GM21737 (cell line): ENCODE measurements at regions not wholly inside any gene's neighbourhood (a gene's known extent, or its start where the extent isn't known, plus 50 kb on each side); places are given as distances from the start of the nearest gene placed in this dataset.

ENCODE experiments used
- ATAC-seq: cut with Tn5 transposase; IDR thresholded peaks from one replicate; pipeline ENCODE4 v1.9.1; 2021; ENCODE audit warnings: mild to moderate bottlenecking, moderate library complexity; ENCODE audit not compliant: unreplicated experiment

- ATAC-seq, result no peak
These were observed 599.9 kb downstream of the METTL15 start for GRCh38 chr11:28708075-28708474.

DNA sequence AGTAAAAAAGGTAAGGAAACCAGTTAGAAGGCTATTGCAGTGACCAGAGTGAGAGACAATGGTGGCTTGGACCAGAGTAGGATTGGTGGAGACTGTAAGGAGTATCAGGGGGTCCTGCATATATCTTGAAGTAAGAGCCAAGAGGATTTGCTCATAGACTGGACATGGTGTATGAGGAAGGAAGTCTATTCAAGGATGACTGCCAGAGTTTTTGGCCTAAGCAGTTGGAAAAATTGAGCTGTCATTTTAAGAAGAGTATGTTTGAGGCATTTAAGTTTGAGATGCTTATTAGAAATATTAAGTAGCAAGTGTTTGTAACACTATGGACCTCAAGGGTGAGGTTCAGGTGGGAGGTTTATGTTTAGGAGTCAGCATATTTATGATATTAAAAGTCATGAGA is 596.6 kb downstream of the METTL15 start:
- ATAC-seq, result no peak

GRCh38 chr11:28703371-28703770 is 595.2 kb downstream of the METTL15 start:
- ATAC-seq, result no peak

DNA sequence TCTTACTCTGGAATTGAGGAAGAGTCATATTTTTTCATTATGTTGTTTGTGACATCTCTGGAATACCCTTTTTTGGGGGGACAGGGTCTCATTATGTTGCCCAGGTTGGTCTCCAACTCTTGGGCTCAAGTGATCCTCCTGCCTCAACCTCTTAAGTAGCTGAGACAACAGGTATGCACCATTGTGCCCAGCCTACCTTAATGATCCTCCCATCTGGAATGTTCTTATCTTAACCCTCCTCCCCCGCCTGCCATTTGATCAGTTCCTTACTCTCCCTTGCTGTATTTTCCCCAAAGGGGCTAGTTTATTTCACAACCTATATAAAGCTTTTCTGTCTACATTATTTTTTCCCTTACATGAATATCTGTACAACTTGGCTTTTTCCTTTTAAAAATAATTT is 594.7 kb downstream of the METTL15 start:
- ATAC-seq, result no peak

DNA sequence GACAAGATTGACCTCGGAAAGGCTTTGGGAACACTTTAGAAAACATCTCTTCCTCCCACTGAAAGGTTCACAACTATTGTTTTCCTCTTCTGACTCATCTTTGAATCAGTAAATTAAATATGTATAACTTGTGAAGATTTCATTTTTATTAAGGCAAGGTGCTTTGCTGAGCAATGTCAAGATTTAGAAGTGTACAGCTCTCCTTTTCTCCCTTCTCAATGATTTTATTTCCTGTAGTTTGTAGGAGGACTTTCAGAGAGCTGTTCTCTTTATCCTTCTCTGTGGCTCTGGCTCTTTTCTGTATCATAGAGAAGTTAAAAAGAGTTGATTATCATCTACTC is 594.2 kb downstream of the METTL15 start:
- ATAC-seq, result no peak

- ATAC-seq, result no peak
These were observed 593.7 kb downstream of the METTL15 start for GRCh38 chr11:28701760-28702449.

DNA sequence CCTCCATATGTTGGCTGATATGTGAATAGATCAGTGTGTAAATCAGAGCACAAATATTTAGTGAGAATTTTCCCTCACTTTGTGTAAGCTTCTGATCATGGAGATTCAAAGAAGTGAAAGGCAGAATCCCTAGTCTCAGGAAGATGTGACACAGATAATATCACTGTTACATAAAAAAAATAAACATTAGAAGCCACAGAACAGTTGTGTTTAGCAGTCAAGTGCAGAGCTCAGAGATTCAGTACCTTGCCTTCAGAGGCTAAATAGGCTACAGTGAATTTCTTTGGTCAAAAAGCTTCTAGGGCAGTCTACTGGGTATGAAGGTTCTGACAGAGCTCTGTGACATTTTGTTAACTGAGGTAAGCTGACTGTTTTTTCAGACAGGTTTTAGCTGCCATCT is 591.5 kb downstream of the METTL15 start:
- ATAC-seq, result no peak

DNA sequence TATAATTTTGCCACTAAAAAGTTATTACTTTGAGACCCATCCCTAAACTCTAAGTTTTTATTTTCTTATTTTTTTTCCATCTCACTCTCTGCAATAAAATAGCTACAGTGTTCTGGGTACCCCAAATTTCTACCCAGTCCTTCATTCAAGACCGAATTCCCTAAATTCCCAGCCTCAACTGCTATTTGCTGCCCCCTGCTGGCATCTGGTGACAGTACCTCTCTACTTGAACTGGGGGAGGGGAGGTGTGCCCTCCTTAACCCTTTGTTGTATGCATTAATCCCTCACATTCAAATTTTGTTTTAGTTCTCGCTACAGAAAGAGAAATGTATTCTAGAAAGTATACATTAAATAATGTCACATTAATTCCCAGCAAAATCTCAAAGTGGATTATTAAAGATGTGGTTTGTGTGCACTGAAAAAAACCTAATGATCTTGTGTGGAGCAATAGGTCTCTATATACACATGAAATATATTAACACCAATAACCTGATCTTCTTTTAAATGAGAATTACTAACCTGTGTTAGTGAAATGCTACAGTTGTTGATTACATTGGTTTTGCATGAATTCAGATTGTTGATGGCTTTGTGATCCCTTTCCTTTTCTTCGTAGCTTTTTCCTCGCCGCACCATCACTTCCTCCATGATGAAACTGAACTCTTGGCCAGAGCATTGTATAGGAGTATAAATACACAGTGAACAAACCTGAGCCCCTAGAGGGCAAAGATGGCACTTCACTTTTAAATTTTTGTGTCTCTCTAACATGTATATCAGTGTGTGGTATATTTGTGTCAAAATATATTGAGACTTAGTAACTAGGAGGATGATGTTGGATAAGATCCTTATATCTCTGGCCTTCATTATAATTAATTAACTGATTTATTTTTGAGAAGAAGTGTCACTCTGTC is 590.0 kb downstream of the METTL15 start:
- ATAC-seq, result no peak

DNA sequence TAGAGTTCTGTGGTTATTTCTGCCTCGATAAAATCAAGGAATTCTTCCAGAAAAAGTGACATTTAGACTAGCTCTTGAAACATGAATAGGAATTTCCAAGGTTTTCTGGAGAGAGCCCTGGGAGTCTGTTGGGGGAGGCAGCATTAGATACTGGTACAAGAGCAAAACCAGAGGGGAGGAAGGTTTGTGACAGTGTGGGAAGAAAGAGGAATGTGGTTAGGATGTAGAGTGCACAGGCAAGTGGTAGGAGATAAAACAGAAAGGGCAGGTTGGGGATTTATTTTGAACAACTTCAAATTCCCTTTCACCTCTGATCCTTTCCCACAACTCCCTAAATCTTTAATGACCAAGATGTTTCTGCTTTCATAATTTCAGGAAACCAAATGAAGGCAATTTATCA is 588.4 kb downstream of the METTL15 start:
- no peak for ATAC-seq

DNA sequence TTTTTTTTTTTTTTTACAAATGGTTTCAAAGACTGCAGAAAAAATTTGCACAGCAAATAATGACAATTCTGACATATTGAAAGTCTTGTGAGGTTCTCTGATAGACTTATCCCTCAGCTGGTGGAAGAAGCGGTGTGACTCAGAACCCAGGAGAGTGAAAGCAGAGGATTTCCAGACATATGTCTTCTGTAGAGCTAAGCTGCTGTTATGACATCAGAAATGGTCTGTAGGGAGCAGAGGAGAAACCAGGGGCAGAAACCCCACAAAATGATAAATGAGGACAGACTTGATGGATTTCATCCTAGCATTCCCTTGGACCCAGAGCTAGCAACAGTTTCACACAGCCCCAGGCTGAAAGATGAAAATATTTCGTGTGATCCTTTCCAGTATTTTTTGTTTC is 582.6 kb downstream of the METTL15 start:
- no peak for ATAC-seq

- no peak for ATAC-seq
These were observed 575.9 kb downstream of the METTL15 start for GRCh38 chr11:28684011-28684586.

- ATAC-seq, result no peak
These were observed 571.7 kb downstream of the METTL15 start for GRCh38 chr11:28679795-28680468.

- no peak for ATAC-seq
These were observed 569.5 kb downstream of the METTL15 start for GRCh38 chr11:28677721-28678120.

DNA sequence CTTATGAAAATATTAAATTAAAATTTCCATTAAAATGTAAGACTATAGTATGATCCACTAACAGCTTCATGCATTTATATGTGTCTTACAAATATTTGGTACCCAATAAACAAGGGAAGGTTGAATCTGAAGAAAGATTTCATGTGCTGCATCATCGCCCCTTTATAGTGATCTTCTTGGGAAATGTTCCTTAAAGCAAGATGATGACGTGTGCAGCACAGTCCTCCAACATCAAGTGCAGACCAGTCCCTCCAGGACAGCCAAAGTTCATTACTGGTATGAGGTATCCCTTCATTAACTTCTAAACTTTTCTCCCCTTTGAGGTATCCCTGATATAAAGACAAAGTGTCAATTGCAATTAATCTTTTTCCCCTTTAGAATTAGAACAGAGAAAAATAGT is 567.0 kb downstream of the METTL15 start:
- ATAC-seq, result no peak

GRCh38 chr11:28674433-28675103 is 566.4 kb downstream of the METTL15 start:
- no peak for ATAC-seq

GRCh38 chr11:28673691-28674432 is 565.7 kb downstream of the METTL15 start:
- no peak for ATAC-seq

- ATAC-seq, result no peak
These were observed 563.1 kb downstream of the METTL15 start for GRCh38 chr11:28671274-28671673.

DNA sequence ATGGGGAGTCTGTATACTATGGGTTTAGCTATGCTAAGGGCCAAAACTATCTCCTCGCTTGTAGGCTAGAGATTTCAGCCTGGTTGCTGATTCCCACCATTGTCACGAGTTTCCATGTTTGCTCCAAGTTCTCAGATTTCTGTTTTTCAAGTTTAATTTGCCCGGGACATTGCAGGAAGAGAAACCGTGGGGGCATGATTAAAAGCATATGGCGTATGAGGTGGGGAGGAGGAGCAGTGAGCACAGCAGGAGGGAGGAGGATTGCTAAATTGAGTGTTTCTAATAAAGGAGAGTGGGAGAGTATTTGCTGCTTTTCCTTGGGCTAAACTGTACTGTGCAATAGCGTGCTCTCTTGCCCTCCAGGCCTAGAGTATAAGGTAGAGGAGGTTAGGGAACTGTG is 558.4 kb downstream of the METTL15 start:
- ATAC-seq, result no peak

GRCh38 chr11:28659716-28660348 is 551.6 kb downstream of the METTL15 start:
- ATAC-seq, result no peak
